K562 (cell line): ENCODE measurements at regions not wholly inside any gene's neighbourhood (a gene's known extent, or its start where the extent isn't known, plus 50 kb on each side); places are given as distances from the start of the nearest gene placed in this dataset.

Experiments
- ATAC-seq: fragments of 200-7000 bp; cut with Tn5 transposase; 3 replicates; pipeline ENCODE4 v1.9.1; 2020; ENCODE audit warnings: moderate library complexity
- BruUV-seq: library from RNA; stranded (reverse); fragments of 400-500 nt; replicated peaks from 2 replicates; lab custom pipeline; 2021; lab: Mats Ljungman, UMichigan
- CTCF ChIA-PET: fragments of 300-600 bp; formaldehyde crosslinking; extraction: SDS; loops from one replicate; lab custom pipeline; 2021; ENCODE audit warnings: low intra/inter-chr PET ratio; lab: Yijun Ruan, JAX
- POLR2A ChIA-PET: fragments of 300-600, 350-650 bp; sonication (Branson Sonifier 250); formaldehyde crosslinking; extraction: SDS; loops from one replicate; lab custom pipeline; 2021; ENCODE audit warnings: antibody characterized with exemption, inconsistent platforms; lab: Yijun Ruan, JAX
- DNase-seq, 4 experiments: peaks; one replicate each; pipeline versions ENCODE4 v3.0.0 to v3.0.0-alpha.2; 2011 to 2018; ENCODE audit warnings: low spot score in 3 of 4, mixed read lengths in 3 of 4; ENCODE audit errors: extremely low read depth in 1 of 4
- FAIRE-seq: peaks from 2 replicates; lab custom pipeline; 2011; peaks lifted over from hg19 to GRCh38; lab: Jason Lieb, UNC
- H2AFZ ChIP-seq: 2 replicates; pipeline ENCODE4 v1.6.0; 2011; ENCODE audit warnings: low read depth, low read length, control low read depth, inconsistent platforms
- H3K27ac ChIP-seq: fragments of 200-600 bp; 3 replicates; pipeline ENCODE4 v1.8.0; 2011; ENCODE audit warnings: low read depth, mild to moderate bottlenecking, control low read depth, inconsistent platforms, low read length, moderate library complexity, mixed read lengths; ENCODE audit errors: extremely low read depth
- H3K27me3 ChIP-seq, 2 experiments: fragments of 300-600 bp in 1 of 2; 2 replicates in 1 of 2; 3 replicates in 1 of 2; pipeline versions ENCODE4 v1.6.0 to v1.8.0; 2011; ENCODE audit warnings: inconsistent platforms in 2 of 2, low read length in 2 of 2, mild to moderate bottlenecking in 1 of 2, mixed read lengths in 1 of 2, moderate library complexity in 1 of 2; ENCODE audit not compliant: control insufficient read depth in 2 of 2, insufficient read depth in 2 of 2
- H3K36me3 ChIP-seq: fragments of 300-600 bp; 3 replicates; pipeline ENCODE4 v1.8.0; 2011; ENCODE audit warnings: mild to moderate bottlenecking, low read length, inconsistent platforms; ENCODE audit not compliant: control insufficient read depth, insufficient read depth
- H3K4me1 ChIP-seq, 2 experiments: fragments of 200-600 bp in 1 of 2; replicated peaks in 1 of 2; 2 replicates in 1 of 2; 3 replicates in 1 of 2; pipeline versions ENCODE4 v1.5.1 to v1.8.0; 2011; ENCODE audit warnings: inconsistent platforms in 2 of 2, low read length in 2 of 2, mild to moderate bottlenecking in 1 of 2, mixed read lengths in 1 of 2, moderate library complexity in 1 of 2; ENCODE audit not compliant: control insufficient read depth in 2 of 2, insufficient read depth in 2 of 2
- H3K4me2 ChIP-seq: 2 replicates; pipeline ENCODE4 v1.6.1; 2011; ENCODE audit warnings: low read length, control low read depth, inconsistent platforms, mixed read lengths; ENCODE audit not compliant: insufficient read depth
- H3K4me3 ChIP-seq: fragments of 200-600 bp; sonication (generic), shearing (Covaris generic); 2 replicates; pipeline ENCODE4 v1.5.1; 2016; ENCODE audit warnings: control low read depth, inconsistent platforms
- H3K79me2 ChIP-seq: fragments of 200-600 bp; 3 replicates; pipeline ENCODE4 v1.8.0; 2011; ENCODE audit warnings: low read length, inconsistent platforms; ENCODE audit not compliant: control insufficient read depth, insufficient read depth
- H3K9ac ChIP-seq, 2 experiments: 2 replicates each; pipeline versions ENCODE4 v1.6.0 to v1.6.1; 2011; ENCODE audit warnings: low read depth in 2 of 2, low read length in 2 of 2, control low read depth in 1 of 2, inconsistent platforms in 1 of 2, mild to moderate bottlenecking in 1 of 2, mixed read lengths in 1 of 2; ENCODE audit not compliant: insufficient read depth in 1 of 2
- H3K9me1 ChIP-seq: one replicate; pipeline ENCODE4 v1.6.0; 2011; ENCODE audit warnings: inconsistent platforms, mild to moderate bottlenecking, low read length, moderate library complexity; ENCODE audit not compliant: control insufficient read depth, insufficient read depth
- H3K9me3 ChIP-seq: replicated peaks from 2 replicates; pipeline ENCODE4 v1.5.1; 2011; ENCODE audit warnings: low read depth, low read length, inconsistent platforms; ENCODE audit not compliant: control insufficient read depth, insufficient read depth
- H4K20me1 ChIP-seq: replicated peaks from 2 replicates; pipeline ENCODE4 v1.6.1; 2011; ENCODE audit warnings: low read length, inconsistent platforms, mixed read lengths; ENCODE audit not compliant: control insufficient read depth, insufficient read depth
- C11orf30 ChIP-seq: fragments of 450-650 bp; IDR thresholded peaks from 2 replicates; pipeline ENCODE4 v1.6.1; 2016; ENCODE audit warnings: low read depth, mild to moderate bottlenecking
- HDGF ChIP-seq: fragments of 450-650 bp; IDR thresholded peaks from 2 replicates; pipeline ENCODE4 v1.6.1; 2016
- HNRNPL ChIP-seq: fragments of 200-400 bp; formaldehyde crosslinking; IDR thresholded peaks from 2 replicates; pipeline ENCODE4 v1.6.1; 2017; ENCODE audit warnings: low read depth, mild to moderate bottlenecking, low read length
- IFI16 ChIP-seq: fragments of 250-450 bp; sonication (Bioruptor Pico); IDR thresholded peaks from 2 replicates; pipeline ENCODE4 v2.1.2; 2022; ENCODE audit warnings: mild to moderate bottlenecking, inconsistent platforms
- NELFE ChIP-seq: IDR thresholded peaks from 2 replicates; pipeline ENCODE4 v1.6.1; 2011; ENCODE audit warnings: mild to moderate bottlenecking; ENCODE audit not compliant: insufficient read depth, insufficient read length
- NR2C1 ChIP-seq, 2 experiments: fragments of 450-650 bp; IDR thresholded peaks; 2 replicates each; pipeline ENCODE4 v1.6.1; 2017; ENCODE audit warnings: mild to moderate bottlenecking in 2 of 2, antibody characterized with exemption in 1 of 2, inconsistent platforms in 1 of 2, missing compliant biosample characterization in 1 of 2, missing genetic modification characterization in 1 of 2
- POLR2G ChIP-seq: fragments of 200-400 bp; formaldehyde crosslinking; IDR thresholded peaks from 2 replicates; pipeline ENCODE4 v1.6.1; 2017; ENCODE audit warnings: low read depth, mild to moderate bottlenecking, antibody characterized with exemption, low read length, moderate library complexity
- RB1 ChIP-seq: fragments of 450-650 bp; IDR thresholded peaks from 2 replicates; pipeline ENCODE4 v1.6.1; 2017; ENCODE audit warnings: low read depth, mild to moderate bottlenecking
- RBM17 ChIP-seq: fragments of 200-400 bp; formaldehyde crosslinking; IDR thresholded peaks from 2 replicates; pipeline ENCODE4 v1.6.1; 2017; ENCODE audit warnings: low read depth, mild to moderate bottlenecking, low read length, borderline replicate concordance
- TARDBP ChIP-seq: fragments of 450-650 bp; IDR thresholded peaks from 2 replicates; pipeline ENCODE4 v1.6.1; 2016
- TBP ChIP-seq: optimal IDR thresholded peaks from 2 replicates; pipeline ENCODE3; 2011; ENCODE audit warnings: low read depth, low read length, improper control_type of control experiment
- TOE1 ChIP-seq, 2 experiments: fragments of 450-650 bp in 1 of 2; sonication (generic) in 1 of 2; formaldehyde crosslinking in 1 of 2; IDR thresholded peaks; 2 replicates each; pipeline versions ENCODE4 v1.7.1 to v1.8.0; 2016 to 2022; ENCODE audit warnings: borderline replicate concordance in 2 of 2, mild to moderate bottlenecking in 2 of 2, antibody characterized with exemption in 1 of 2, inconsistent platforms in 1 of 2, low read depth in 1 of 2, missing genetic modification reagents in 1 of 2, moderate library complexity in 1 of 2
- TRIM28 ChIP-seq: fragments of 450-650 bp; IDR thresholded peaks from 2 replicates; pipeline ENCODE4 v1.6.1; 2017
- U2AF2 ChIP-seq: fragments of 200-400 bp; formaldehyde crosslinking; optimal IDR thresholded peaks from 2 replicates; pipeline ENCODE3; 2017; ENCODE audit warnings: low read depth, mild to moderate bottlenecking, low read length
- XRCC3 ChIP-seq: fragments of 450-650 bp; IDR thresholded peaks from 2 replicates; pipeline ENCODE4 v1.6.1; 2017; ENCODE audit warnings: mild to moderate bottlenecking, moderate library complexity
- ZKSCAN3 ChIP-seq: fragments of 250-450 bp; sonication (Bioruptor Pico); IDR thresholded peaks from 2 replicates; pipeline ENCODE4 v1.4.0; 2020
- ZNF316 ChIP-seq: fragments of 450-650 bp; IDR thresholded peaks from 2 replicates; pipeline ENCODE4 v1.6.1; 2016
- ZNF41 ChIP-seq: fragments of 250-450 bp; sonication (Bioruptor Pico); conservative IDR thresholded peaks from 2 replicates; pipeline ENCODE4 v1.4.0; 2020; ENCODE audit warnings: mild to moderate bottlenecking
- WGBS: fragments of 100-300 bp; shearing (Covaris generic); methylation state at CpG from one replicate; pipeline ENCODE4 v1.1.6; 2016; ENCODE audit warnings: low coverage, mixed read lengths; ENCODE audit not compliant: insufficient coverage; ENCODE audit errors: missing lambda C conversion rate; 5-methylcytosine and 5-hydroxymethylcytosine counted together
- in situ Hi-C: fragments of 300-500 bp; cut with MboI; formaldehyde crosslinking; loops from 4 replicates; pipeline ENCODE4 v1.15.0; 2018; ENCODE audit warnings: inconsistent platforms, mixed read lengths
- intact Hi-C: fragments of 100-400 bp; cut with micrococcal nuclease; formaldehyde crosslinking; loops from 2 replicates; pipeline ENCODE4 v1.14.2; 2022
- TF ChIP-seq, protein P1 (sequence below): fragments of 250-450 bp; sonication (Bioruptor Pico); IDR thresholded peaks from 2 replicates; pipeline ENCODE4 v1.8.0; 2021; ENCODE audit warnings: moderate library complexity, mild to moderate bottlenecking, inconsistent platforms
- TF ChIP-seq, protein P2 (sequence below): sonication (generic); formaldehyde crosslinking; IDR thresholded peaks from 2 replicates; pipeline ENCODE4 v1.8.0; 2022; ENCODE audit warnings: mild to moderate bottlenecking, low read depth, missing genetic modification reagents

- TF ChIP-seq NELFE = no peak
- no peak for TF ChIP-seq ZKSCAN3 (CRISPR knock-in tag)
- TF ChIP-seq C11orf30 = peak; percentile 32; the same call in 1 of the 2 replicates
- peak; percentile 70 for TF ChIP-seq ZNF316
- no peak for TF ChIP-seq ZNF41 (CRISPR knock-in tag)
- TF ChIP-seq, protein P1, sequence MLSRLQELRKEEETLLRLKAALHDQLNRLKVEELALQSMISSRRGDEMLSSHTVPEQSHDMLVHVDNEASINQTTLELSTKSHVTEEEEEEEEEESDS (CRISPR knock-in tag) = no peak
- no peak for TF ChIP-seq RB1
These were observed 110.2 kb upstream of the UGT8 start (continued) for GRCh38 chr4:114488301-114488982.

GRCh38 chr4:114494246-114494803, 104.3 kb upstream of the UGT8 start:
- CTCF ChIA-PET = no interaction called here
- H3K4me3 ChIP-seq = no peak overlapping the region
- H3K9me3 ChIP-seq = no peaks in the 10 kb centered on the region
- H3K27ac ChIP-seq = no peak overlapping the region
- H3K36me3 ChIP-seq = no peaks in the 10 kb centered on the region
- H2AFZ ChIP-seq = no peak overlapping the region
- H3K27me3 ChIP-seq = no peaks in the 10 kb centered on the region
- no peak for TF ChIP-seq IFI16
- TF ChIP-seq NELFE = no peak
- no peak for TF ChIP-seq TARDBP
- TF ChIP-seq XRCC3 = no peak
- TF ChIP-seq HDGF = no peak
- no peak for TF ChIP-seq ZNF316
- TF ChIP-seq, protein P2, sequence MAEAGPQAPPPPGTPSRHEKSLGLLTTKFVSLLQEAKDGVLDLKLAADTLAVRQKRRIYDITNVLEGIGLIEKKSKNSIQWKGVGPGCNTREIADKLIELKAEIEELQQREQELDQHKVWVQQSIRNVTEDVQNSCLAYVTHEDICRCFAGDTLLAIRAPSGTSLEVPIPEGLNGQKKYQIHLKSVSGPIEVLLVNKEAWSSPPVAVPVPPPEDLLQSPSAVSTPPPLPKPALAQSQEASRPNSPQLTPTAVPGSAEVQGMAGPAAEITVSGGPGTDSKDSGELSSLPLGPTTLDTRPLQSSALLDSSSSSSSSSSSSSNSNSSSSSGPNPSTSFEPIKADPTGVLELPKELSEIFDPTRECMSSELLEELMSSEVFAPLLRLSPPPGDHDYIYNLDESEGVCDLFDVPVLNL = no peak
- TF ChIP-seq POLR2G = no peak
- TF ChIP-seq TBP = no peak
- TF ChIP-seq TOE1 (IDR thresholded peaks at IDR 0.05; ENCODE audit: borderline replicate concordance) = no peak
- TF ChIP-seq TOE1 (CRISPR knock-in tag; IDR thresholded peaks at IDR 0.05; ENCODE audit: borderline replicate concordance, low read depth) = no peak
- TF ChIP-seq RBM17 = no peak
- TF ChIP-seq TRIM28 = no peak
- TF ChIP-seq HNRNPL = no peak
- TF ChIP-seq U2AF2 = no peak
- TF ChIP-seq NR2C1 (IDR thresholded peaks at IDR 0.05) = no peak
- no peak for TF ChIP-seq NR2C1 (tag; IDR thresholded peaks at IDR 0.05)
- TF ChIP-seq, all 486 proteins: peak for 0
- in situ Hi-C loops (no loop called here), intact Hi-C loops (no loop called here)
- ATAC-seq = no peak
- 0% methylated on average over 2 of the region's 2 CpGs for WGBS
- POLR2A ChIA-PET = no interaction called here
- H3K79me2 ChIP-seq = no peaks in the 10 kb centered on the region
- H3K4me2 ChIP-seq = no peak overlapping the region
- H4K20me1 ChIP-seq = no peaks in the 10 kb centered on the region
- no TSS peak for BruUV-seq
- no peak overlapping the region for H3K9ac ChIP-seq
- H3K4me1 ChIP-seq = no peaks in the 10 kb centered on the region
- no peaks in the 10 kb centered on the region for H3K9me1 ChIP-seq
- FAIRE-seq = no peak
- no peak for DNase-seq
